Mesenchymal stem cell (in vitro differentiated cells and primary cell): ENCODE measurements at regions not wholly inside any gene's neighbourhood (a gene's known extent, or its start where the extent isn't known, plus 50 kb on each side); places are given as distances from the start of the nearest gene placed in this dataset.
A peak's percentile ranks its signal among the peaks of the same experiment; 100 is the strongest.

Experiments
- DNase-seq: peaks from one replicate; pipeline ENCODE4 v3.0.0-alpha.2; 2013
- H2AFZ ChIP-seq: one replicate; pipeline ENCODE4 v1.6.1; 2013; ENCODE audit warnings: low read depth, mild to moderate bottlenecking, control low read depth, inconsistent platforms, low read length, moderate library complexity
- H2AK5ac ChIP-seq: 2 replicates; pipeline ENCODE4 v1.6.1; 2013; ENCODE audit warnings: low read length, moderate library complexity, mild to moderate bottlenecking, inconsistent platforms; ENCODE audit not compliant: severe bottlenecking
- H2BK120ac ChIP-seq: one replicate; pipeline ENCODE4 v1.6.1; 2013; ENCODE audit warnings: low read depth, mild to moderate bottlenecking, inconsistent platforms, low read length, moderate library complexity
- H2BK12ac ChIP-seq, 2 experiments: one replicate each; pipeline ENCODE4 v1.6.1; 2013; ENCODE audit warnings: inconsistent platforms in 2 of 2, low read length in 2 of 2, mild to moderate bottlenecking in 2 of 2, moderate library complexity in 2 of 2, control low read depth in 1 of 2
- H2BK15ac ChIP-seq: one replicate; pipeline ENCODE4 v1.6.1; 2013; ENCODE audit warnings: mild to moderate bottlenecking, low read depth, inconsistent platforms; ENCODE audit not compliant: poor library complexity, severe bottlenecking
- H2BK5ac ChIP-seq: 2 replicates; pipeline ENCODE4 v1.6.1; 2013; ENCODE audit warnings: low read depth, mild to moderate bottlenecking, low read length, control low read depth, inconsistent platforms; ENCODE audit not compliant: poor library complexity, severe bottlenecking
- H3K14ac ChIP-seq, 2 experiments: one replicate each; pipeline ENCODE4 v1.6.1; 2013; ENCODE audit warnings: inconsistent platforms in 2 of 2, low read length in 2 of 2, control low read depth in 1 of 2, mild to moderate bottlenecking in 1 of 2, moderate library complexity in 1 of 2
- H3K18ac ChIP-seq, 2 experiments: one replicate each; pipeline ENCODE4 v1.6.1; 2013; ENCODE audit warnings: inconsistent platforms in 2 of 2, low read length in 2 of 2, control low read depth in 1 of 2, low read depth in 1 of 2, mild to moderate bottlenecking in 1 of 2
- H3K23ac ChIP-seq, 2 experiments: one replicate each; pipeline ENCODE4 v1.6.1; 2013; ENCODE audit warnings: inconsistent platforms in 2 of 2, low read length in 2 of 2, mild to moderate bottlenecking in 2 of 2, moderate library complexity in 2 of 2, control low read depth in 1 of 2
- H3K27ac ChIP-seq: 2 replicates; pipeline ENCODE4 v1.5.1; 2013; ENCODE audit warnings: mild to moderate bottlenecking, moderate library complexity, low read length, control low read depth, inconsistent platforms; ENCODE audit not compliant: poor library complexity, severe bottlenecking
- H3K27me3 ChIP-seq, 2 experiments: 2 replicates each; pipeline versions ENCODE4 v1.6.1 to v1.7.0; 2013; ENCODE audit warnings: low read length in 2 of 2, mild to moderate bottlenecking in 2 of 2, moderate library complexity in 2 of 2, control low read depth in 1 of 2, inconsistent platforms in 1 of 2; ENCODE audit not compliant: control insufficient read depth in 1 of 2, insufficient read depth in 1 of 2
- H3K36me3 ChIP-seq, 2 experiments: 2 replicates each; pipeline versions ENCODE4 v1.6.1 to v1.7.0; 2013; ENCODE audit warnings: low read length in 2 of 2, control low read depth in 1 of 2, inconsistent platforms in 1 of 2, low read depth in 1 of 2, mild to moderate bottlenecking in 1 of 2; ENCODE audit not compliant: insufficient read depth in 2 of 2, control insufficient read depth in 1 of 2
- H3K4ac ChIP-seq, 2 experiments: one replicate each; pipeline ENCODE4 v1.6.1; 2013; ENCODE audit warnings: inconsistent platforms in 2 of 2, low read length in 2 of 2, mild to moderate bottlenecking in 2 of 2, moderate library complexity in 2 of 2, control low read depth in 1 of 2, low read depth in 1 of 2
- H3K4me1 ChIP-seq: 2 replicates; pipeline ENCODE4 v1.6.1; 2013; ENCODE audit warnings: low read depth, low read length, control low read depth; ENCODE audit not compliant: control insufficient read depth, insufficient read depth
- H3K4me2 ChIP-seq: 2 replicates; pipeline ENCODE4 v1.6.1; 2013; ENCODE audit warnings: low read length, mild to moderate bottlenecking, inconsistent platforms; ENCODE audit not compliant: poor library complexity, severe bottlenecking
- H3K4me3 ChIP-seq, 2 experiments: 2 replicates each; pipeline versions ENCODE4 v1.5.1 to v1.7.0; 2013; ENCODE audit warnings: low read length in 2 of 2, mild to moderate bottlenecking in 2 of 2, control low read depth in 1 of 2, low read depth in 1 of 2; ENCODE audit not compliant: insufficient read depth in 1 of 2
- H3K79me1 ChIP-seq: replicated peaks from 2 replicates; pipeline ENCODE4 v1.6.1; 2013; ENCODE audit warnings: mild to moderate bottlenecking, control low read depth, low read length, inconsistent platforms; ENCODE audit not compliant: poor library complexity, severe bottlenecking
- H3K9ac ChIP-seq: 2 replicates; pipeline ENCODE4 v1.7.0; 2013; ENCODE audit warnings: mild to moderate bottlenecking, low read length, moderate library complexity
- H3K9me3 ChIP-seq: 2 replicates; pipeline ENCODE4 v1.7.0; 2013; ENCODE audit warnings: mild to moderate bottlenecking, low read length; ENCODE audit not compliant: control insufficient read depth
- H4K8ac ChIP-seq: one replicate; pipeline ENCODE4 v1.6.1; 2013; ENCODE audit warnings: inconsistent platforms, mild to moderate bottlenecking, low read length, moderate library complexity
- H4K91ac ChIP-seq: one replicate; pipeline ENCODE4 v1.6.1; 2013; ENCODE audit warnings: mild to moderate bottlenecking, low read length, inconsistent platforms
- WGBS: methylation state at CpG from one replicate; pipeline ENCODE4 v1.1.7; 2013; ENCODE audit warnings: mixed read lengths; 5-methylcytosine and 5-hydroxymethylcytosine counted together

GRCh38 chr5:8457187-8458037 is 588.5 kb downstream of the MTRR start:
- H2BK12ac ChIP-seq, result peak overlapping the region in 1 of 2 experiments; percentile 57
- H3K27ac ChIP-seq, result no peak overlapping the region
- peak; percentile 98 for DNase-seq
- H3K36me3 ChIP-seq, result peaks cover 0 to 24% of the 10 kb centered on the region in 2 experiments
- WGBS, result 32% methylated on average over 58 of the region's 74 CpGs
- peak overlapping the region; percentile 85 for H3K9ac ChIP-seq
- no peak overlapping the region for H3K23ac ChIP-seq
- H3K4me2 ChIP-seq, result no peak overlapping the region
- H3K18ac ChIP-seq, result peak overlapping the region in 1 of 2 experiments; percentile 62
- no peak overlapping the region for H2AK5ac ChIP-seq
- H3K9me3 ChIP-seq, result no peaks in the 10 kb centered on the region
- no peaks in the 10 kb centered on the region for H3K79me1 ChIP-seq
- H2BK120ac ChIP-seq, result no peak overlapping the region
- peak overlapping the region; percentile 12 for H2BK15ac ChIP-seq
- H3K14ac ChIP-seq, result no peak overlapping the region
- H2AFZ ChIP-seq, result peak overlapping the region; percentile 20
- no peak overlapping the region for H2BK5ac ChIP-seq
- peak overlapping the region; percentile 25 for H4K91ac ChIP-seq
- no peaks in the 10 kb centered on the region for H3K27me3 ChIP-seq
- H3K4ac ChIP-seq, result peak overlapping the region in 1 of 2 experiments; percentile 40
- H4K8ac ChIP-seq, result no peak overlapping the region
- no peaks in the 10 kb centered on the region for H3K4me1 ChIP-seq
- H3K4me3 ChIP-seq, result peak overlapping the region; percentile 39 to 87

GRCh38 chr5:8458038-8458383 is 589.1 kb downstream of the MTRR start:
- Histone ChIP-seq H3K4me3 (peak overlapping the region; percentile 39 to 87), H3K14ac (peak overlapping the region in 1 of 2 experiments; percentile 36), H2AK5ac (no peak overlapping the region), H3K27me3 (no peaks in the 10 kb centered on the region), H3K27ac (no peak overlapping the region), H4K8ac (no peak overlapping the region), H3K4ac (peak overlapping the region in 1 of 2 experiments; percentile 40), H3K4me2 (no peak overlapping the region), H3K23ac (no peak overlapping the region), H4K91ac (no peak overlapping the region), H2BK12ac (peak overlapping the region in 1 of 2 experiments; percentile 57), H3K9ac (peak overlapping the region; percentile 85), H2BK120ac (no peak overlapping the region), H3K4me1 (no peaks in the 10 kb centered on the region), H2BK5ac (no peak overlapping the region), H3K36me3 (peaks cover 0 to 27% of the 10 kb centered on the region in 2 experiments), H3K18ac (peak overlapping the region in 1 of 2 experiments; percentile 64), H2BK15ac (no peak overlapping the region), H3K9me3 (no peaks in the 10 kb centered on the region), H2AFZ (peak overlapping the region; percentile 20), H3K79me1 (no peaks in the 10 kb centered on the region)
- WGBS, result 40% methylated on average over 22 of the region's 22 CpGs
- DNase-seq, result no peak

GRCh38 chr5:8461543-8461942 is 592.6 kb downstream of the MTRR start:
- Histone ChIP-seq H3K18ac (no peak overlapping the region), H2AK5ac (no peak overlapping the region), H3K9ac (no peak overlapping the region), H3K23ac (no peak overlapping the region), H3K9me3 (no peaks in the 10 kb centered on the region), H2BK5ac (no peak overlapping the region), H3K4me1 (no peaks in the 10 kb centered on the region), H4K91ac (no peak overlapping the region), H2AFZ (no peak overlapping the region), H3K27me3 (no peaks in the 10 kb centered on the region), H3K27ac (no peak overlapping the region), H2BK15ac (no peak overlapping the region), H4K8ac (no peak overlapping the region), H3K4ac (no peak overlapping the region), H3K4me2 (no peak overlapping the region), H2BK120ac (no peak overlapping the region), H3K14ac (no peak overlapping the region), H3K79me1 (no peaks in the 10 kb centered on the region), H2BK12ac (no peak overlapping the region), H3K4me3 (no peak overlapping the region), H3K36me3 (peaks cover 0 to 27% of the 10 kb centered on the region in 2 experiments)
- 61% methylated on average over 3 of the region's 3 CpGs for WGBS
- no peak for DNase-seq

- H3K18ac ChIP-seq, result no peak overlapping the region
- H3K14ac ChIP-seq, result no peak overlapping the region
- no peak overlapping the region for H4K8ac ChIP-seq
- H3K9ac ChIP-seq, result no peak overlapping the region
- H3K27me3 ChIP-seq, result no peaks in the 10 kb centered on the region
- no peak overlapping the region for H3K23ac ChIP-seq
- H3K27ac ChIP-seq, result no peak overlapping the region
- no peak overlapping the region for H3K4ac ChIP-seq
- H2AK5ac ChIP-seq, result no peak overlapping the region
- no peaks in the 10 kb centered on the region for H3K79me1 ChIP-seq
- no peak overlapping the region for H2BK120ac ChIP-seq
- no peak overlapping the region for H3K4me3 ChIP-seq
- H2BK5ac ChIP-seq, result no peak overlapping the region
- no peak overlapping the region for H2BK12ac ChIP-seq
- H3K4me1 ChIP-seq, result no peaks in the 10 kb centered on the region
- DNase-seq, result no peak
- H3K9me3 ChIP-seq, result no peaks in the 10 kb centered on the region
- no peak overlapping the region for H2BK15ac ChIP-seq
- H2AFZ ChIP-seq, result no peak overlapping the region
- peaks cover 0 to 27% of the 10 kb centered on the region in 2 experiments for H3K36me3 ChIP-seq
- WGBS, result 95% methylated on average over 4 of the region's 4 CpGs
- H3K4me2 ChIP-seq, result no peak overlapping the region
- H4K91ac ChIP-seq, result no peak overlapping the region
Measured at GRCh38 chr5:8462565-8462964, 593.6 kb downstream of the MTRR start.
